ENCODE measurements at regions not wholly inside any gene's neighbourhood (a gene's known extent, or its start where the extent isn't known, plus 50 kb on each side); places are given as distances from the start of the nearest gene placed in this dataset.

DNA sequence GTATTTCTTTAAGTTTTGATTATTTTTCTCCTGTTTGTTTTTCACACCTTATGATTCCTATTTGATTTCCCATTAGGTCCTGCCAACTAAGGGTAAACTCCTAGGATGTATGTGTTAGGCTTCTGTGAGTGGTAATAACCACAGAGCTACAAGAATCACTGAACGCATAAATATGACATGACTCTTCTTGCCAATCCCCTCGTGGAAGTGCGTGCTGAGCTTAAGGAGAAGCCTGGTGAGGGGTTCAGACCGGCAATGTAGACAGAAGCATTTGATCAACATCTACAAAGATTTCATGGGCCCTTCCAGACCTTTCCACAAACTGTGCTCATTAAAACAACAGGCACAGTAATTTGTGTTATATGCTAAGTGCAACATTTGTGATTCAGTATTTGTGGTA, 273.8 kb upstream of the SNX7 start:
- no peak for DNase-seq (ENCODE audit: extremely low read depth, low read depth)
- TF ChIP-seq, protein P1, sequence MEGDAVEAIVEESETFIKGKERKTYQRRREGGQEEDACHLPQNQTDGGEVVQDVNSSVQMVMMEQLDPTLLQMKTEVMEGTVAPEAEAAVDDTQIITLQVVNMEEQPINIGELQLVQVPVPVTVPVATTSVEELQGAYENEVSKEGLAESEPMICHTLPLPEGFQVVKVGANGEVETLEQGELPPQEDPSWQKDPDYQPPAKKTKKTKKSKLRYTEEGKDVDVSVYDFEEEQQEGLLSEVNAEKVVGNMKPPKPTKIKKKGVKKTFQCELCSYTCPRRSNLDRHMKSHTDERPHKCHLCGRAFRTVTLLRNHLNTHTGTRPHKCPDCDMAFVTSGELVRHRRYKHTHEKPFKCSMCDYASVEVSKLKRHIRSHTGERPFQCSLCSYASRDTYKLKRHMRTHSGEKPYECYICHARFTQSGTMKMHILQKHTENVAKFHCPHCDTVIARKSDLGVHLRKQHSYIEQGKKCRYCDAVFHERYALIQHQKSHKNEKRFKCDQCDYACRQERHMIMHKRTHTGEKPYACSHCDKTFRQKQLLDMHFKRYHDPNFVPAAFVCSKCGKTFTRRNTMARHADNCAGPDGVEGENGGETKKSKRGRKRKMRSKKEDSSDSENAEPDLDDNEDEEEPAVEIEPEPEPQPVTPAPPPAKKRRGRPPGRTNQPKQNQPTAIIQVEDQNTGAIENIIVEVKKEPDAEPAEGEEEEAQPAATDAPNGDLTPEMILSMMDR (IDR thresholded peaks at IDR 0.05; ENCODE audit: low read depth, low read length) = no peak

DNA sequence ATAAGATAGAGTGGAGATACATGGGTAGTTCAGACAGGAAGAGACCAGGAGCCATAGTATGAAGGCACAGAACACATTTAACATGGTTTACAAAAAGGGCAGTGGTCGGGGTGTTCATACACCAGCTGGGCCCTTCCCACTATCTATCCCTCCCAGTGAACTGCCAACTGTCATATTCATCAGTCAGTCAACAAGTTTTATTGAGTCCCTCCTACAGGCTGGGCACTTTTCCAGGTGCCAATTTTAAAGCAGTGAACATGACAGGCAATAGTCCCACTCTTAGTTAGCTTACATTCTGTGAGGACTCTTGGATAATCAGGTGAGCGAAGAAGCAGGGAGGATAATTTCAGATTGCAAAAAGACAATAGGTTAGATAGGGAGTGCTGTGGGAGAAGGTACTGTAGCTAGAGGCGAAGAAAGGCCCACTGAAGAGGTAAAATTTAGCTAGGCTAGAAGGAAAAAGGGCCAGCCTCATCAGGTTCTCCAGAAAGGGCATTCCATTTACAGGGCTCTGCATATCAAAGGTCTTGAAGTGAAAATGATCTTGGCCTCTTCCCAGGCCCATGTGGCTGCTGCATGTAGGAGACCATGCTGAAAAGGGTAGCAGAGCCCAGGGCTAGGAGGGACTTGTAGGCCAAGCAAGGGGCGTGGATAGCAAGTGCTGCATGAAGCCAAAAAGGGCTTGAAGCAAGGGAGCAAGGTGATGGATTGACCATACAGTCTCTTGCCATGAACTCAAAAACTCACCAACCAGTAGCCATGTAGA, 274.7 kb upstream of the SNX7 start:
- no peak for DNase-seq (ENCODE audit: extremely low read depth, low read depth)
- TF ChIP-seq, protein P1 (IDR thresholded peaks at IDR 0.05; ENCODE audit: low read depth, low read length) = no peak

DNA sequence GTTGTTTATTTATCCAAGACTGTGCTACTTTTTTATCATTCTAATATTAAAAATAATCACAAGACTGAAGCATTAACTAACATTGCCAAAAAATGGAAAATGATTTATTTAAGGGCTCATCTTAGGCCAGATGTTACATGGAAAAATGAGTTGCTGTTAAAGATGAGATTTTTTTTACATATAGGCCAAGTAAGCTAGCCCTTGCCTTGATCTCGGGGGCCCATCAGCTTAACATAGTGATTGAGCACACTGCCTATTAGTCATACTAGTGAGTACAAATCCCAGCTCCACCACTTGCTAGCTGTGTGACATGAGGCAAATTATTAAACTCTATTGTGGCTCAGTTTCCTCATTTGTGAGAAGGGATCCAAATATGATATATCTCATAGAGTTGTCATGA, 275.9 kb upstream of the SNX7 start:
- DNase-seq (ENCODE audit: extremely low read depth, low read depth) = no peak
- TF ChIP-seq, protein P1 (IDR thresholded peaks at IDR 0.05; ENCODE audit: low read depth, low read length) = no peak

DNA sequence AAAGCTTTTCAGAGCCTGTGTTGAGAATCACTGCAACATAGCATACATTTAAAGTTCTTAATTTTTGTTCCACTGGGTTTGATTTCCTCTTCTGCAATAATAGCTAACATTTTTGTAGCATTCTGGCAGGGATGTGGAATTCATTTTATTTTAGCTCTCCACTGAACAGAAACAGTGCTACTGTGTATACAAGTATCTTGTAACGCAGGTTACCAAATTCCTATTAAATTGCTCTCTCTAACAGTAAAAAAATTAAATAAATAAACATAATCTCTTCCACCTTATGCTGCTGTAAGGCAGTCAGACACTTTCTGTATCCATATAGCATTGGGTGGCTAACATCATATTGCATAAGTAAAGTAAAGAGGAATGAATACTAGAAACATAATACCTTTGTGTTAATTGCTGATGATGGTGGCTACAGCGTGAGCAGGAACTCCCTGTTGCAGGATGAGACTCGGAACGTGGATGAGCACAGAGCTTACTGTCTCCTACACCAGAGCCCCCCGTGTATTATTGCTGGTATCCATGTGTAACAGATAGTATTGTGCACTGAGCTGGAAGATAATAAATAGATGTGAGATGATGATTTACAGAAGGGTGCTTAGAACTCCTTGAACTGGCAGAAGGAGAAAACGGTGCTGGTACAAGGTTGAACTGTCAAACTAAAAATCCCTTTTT, 276.9 kb upstream of the SNX7 start:
- TF ChIP-seq, protein P1 (IDR thresholded peaks at IDR 0.05; ENCODE audit: low read depth, low read length) = no peak
- no peak for DNase-seq (ENCODE audit: extremely low read depth, low read depth)

DNA sequence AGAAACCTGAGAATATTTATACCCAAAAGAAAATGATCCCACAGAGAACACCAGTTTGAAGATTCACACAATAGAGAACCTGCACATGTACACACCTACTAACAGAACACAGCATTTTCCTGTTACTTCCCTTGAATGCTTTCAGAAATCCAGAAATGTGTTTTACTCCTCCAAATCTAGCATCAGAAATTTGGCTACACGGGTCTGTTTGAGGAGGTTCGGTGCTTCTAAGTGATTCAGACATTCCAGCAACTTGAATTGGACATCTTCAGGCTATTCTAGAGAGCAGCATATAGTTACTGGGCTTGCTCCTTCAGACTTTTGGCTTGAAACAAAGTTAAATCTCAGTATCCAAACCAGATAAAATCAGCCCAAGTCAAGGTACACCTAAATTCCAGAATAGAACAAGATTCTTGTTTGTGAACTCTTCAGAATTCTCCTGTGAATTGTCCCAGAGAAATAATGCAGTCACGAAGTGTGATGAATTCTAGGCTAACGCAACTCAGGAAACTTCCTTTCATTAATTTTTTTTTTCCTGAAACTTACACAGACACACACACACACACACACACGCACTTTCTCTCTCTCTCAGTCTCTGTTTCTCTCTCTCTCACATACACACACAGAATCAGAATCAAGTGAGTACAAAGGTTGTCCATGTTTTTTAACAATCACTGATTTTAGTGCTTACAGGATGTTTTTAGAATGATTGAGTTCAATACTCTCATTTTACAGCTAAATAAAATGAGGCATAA, 278.4 kb upstream of the SNX7 start:
- DNase-seq (ENCODE audit: extremely low read depth, low read depth) = no peak
- TF ChIP-seq, protein P1 (IDR thresholded peaks at IDR 0.05; ENCODE audit: low read depth, low read length) = no peak

DNA sequence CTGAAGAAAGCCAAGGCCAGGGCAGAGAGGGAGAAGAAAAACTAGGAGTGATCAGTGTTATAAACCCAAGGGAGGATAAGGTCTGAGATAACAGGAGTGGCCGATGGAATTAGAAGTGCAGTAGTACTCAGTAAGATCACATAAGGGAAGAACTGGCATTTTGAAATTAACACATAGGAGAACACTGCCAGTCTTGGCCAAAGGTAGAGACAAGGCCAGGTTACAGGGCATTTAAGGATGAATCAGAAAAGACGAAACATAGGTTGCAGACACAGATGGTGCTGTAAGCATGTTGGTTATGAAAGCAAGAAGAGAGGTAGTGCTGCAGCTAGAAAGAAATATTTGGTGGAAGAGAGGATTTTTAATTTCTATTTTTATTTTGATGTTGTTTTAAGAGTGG, 278.9 kb upstream of the SNX7 start:
- no peak for DNase-seq (ENCODE audit: extremely low read depth, low read depth)
- TF ChIP-seq, protein P1 (IDR thresholded peaks at IDR 0.05; ENCODE audit: low read depth, low read length) = no peak

DNA sequence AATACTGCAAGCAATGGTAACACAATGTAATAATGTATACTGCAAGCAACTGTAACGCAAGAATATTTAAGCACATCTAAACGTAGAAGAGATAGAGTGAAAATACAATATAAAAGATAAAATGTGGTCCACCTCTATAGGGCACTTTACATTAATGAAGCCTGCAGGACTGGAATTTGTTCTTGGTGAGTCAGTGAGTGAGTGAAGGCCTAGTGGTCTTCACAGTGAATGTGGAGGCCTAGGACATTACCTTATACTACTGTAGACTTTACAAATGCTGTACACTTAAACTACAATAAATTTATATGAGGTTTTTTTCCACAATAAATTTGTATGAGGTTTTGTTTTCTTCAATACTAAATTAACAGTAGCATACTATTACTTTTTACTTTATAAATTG, 287.4 kb upstream of the SNX7 start:
- TF ChIP-seq, protein P1 (IDR thresholded peaks at IDR 0.05; ENCODE audit: low read depth, low read length) = no peak
- no peak for DNase-seq (ENCODE audit: extremely low read depth, low read depth)
